Memory B cell (primary cell): ENCODE measurements at regions not wholly inside any gene's neighbourhood (a gene's known extent, or its start where the extent isn't known, plus 50 kb on each side); places are given as distances from the start of the nearest gene placed in this dataset.
"Not testable (repeated sequence)": the region's sequence is repeated elsewhere in the genome, so short reads cannot be mapped to it uniquely, and the experiment has no call there.

Source experiments
- ATAC-seq: fragments of 150-1000 bp; cut with Tn5 transposase; 2 replicates; pipeline ENCODE4 v1.10.0; 2021; ENCODE audit warnings: low read depth, mild to moderate bottlenecking, moderate library complexity
- DNase-seq, 2 donors: peaks; one replicate each; pipeline ENCODE4 v3.0.0; 2022; ENCODE audit warnings: low spot score in 2 of 2
- H3K27ac Mint-ChIP-seq: one replicate; pipeline ENCODE4 v1.8.0; 2022; ENCODE audit warnings: mild to moderate bottlenecking, moderate library complexity, mixed read lengths
- H3K27me3 Mint-ChIP-seq: one replicate; pipeline ENCODE4 v1.8.0; 2022; ENCODE audit warnings: mixed read lengths
- H3K36me3 Mint-ChIP-seq: one replicate; pipeline ENCODE4 v1.8.0; 2022; ENCODE audit warnings: mild to moderate bottlenecking, mixed read lengths
- H3K4me1 Mint-ChIP-seq: one replicate; pipeline ENCODE4 v1.8.0; 2022; ENCODE audit warnings: mixed read lengths
- H3K4me3 Mint-ChIP-seq: one replicate; pipeline ENCODE4 v1.8.0; 2022; ENCODE audit warnings: mild to moderate bottlenecking, moderate library complexity, mixed read lengths
- H3K9me3 Mint-ChIP-seq: one replicate; pipeline ENCODE4 v1.8.0; 2022; ENCODE audit warnings: mixed read lengths

GRCh38 chr12:126983735-126984134 is 1283.2 kb upstream of the TMEM132C start:
- H3K4me3 Mint-ChIP-seq, ATAC-seq, H3K27ac Mint-ChIP-seq, H3K36me3 Mint-ChIP-seq, H3K27me3 Mint-ChIP-seq, H3K4me1 Mint-ChIP-seq, DNase-seq: not testable (repeated sequence)
- peaks cover 11% of the 10 kb centered on the region for H3K9me3 Mint-ChIP-seq

- ATAC-seq, H3K4me3 Mint-ChIP-seq, H3K27ac Mint-ChIP-seq, H3K27me3 Mint-ChIP-seq, DNase-seq, H3K4me1 Mint-ChIP-seq, H3K36me3 Mint-ChIP-seq: not testable (repeated sequence)
- peaks cover 11% of the 10 kb centered on the region for H3K9me3 Mint-ChIP-seq
Observed at GRCh38 chr12:126985663-126986062, 1281.3 kb upstream of the TMEM132C start.

GRCh38 chr12:126989532-126989931 is 1277.4 kb upstream of the TMEM132C start:
- Mint-ChIP-seq H3K27me3 (no peaks in the 10 kb centered on the region), H3K4me3 (no peak overlapping the region), H3K9me3 (peaks cover 7% of the 10 kb centered on the region), H3K36me3 (no peaks in the 10 kb centered on the region), H3K4me1 (no peaks in the 10 kb centered on the region), H3K27ac (no peak overlapping the region)
- ATAC-seq (no peak), DNase-seq (no peak)

GRCh38 chr12:126993898-126994297 is 1273.1 kb upstream of the TMEM132C start:
- no peak for DNase-seq
- Mint-ChIP-seq H3K27me3 (no peaks in the 10 kb centered on the region), H3K4me1 (no peaks in the 10 kb centered on the region), H3K4me3 (no peak overlapping the region), H3K27ac (no peak overlapping the region), H3K9me3 (peaks cover 3% of the 10 kb centered on the region), H3K36me3 (no peaks in the 10 kb centered on the region)
- no peak for ATAC-seq

GRCh38 chr12:126994599-126994998 is 1272.4 kb upstream of the TMEM132C start:
- DNase-seq (no peak), ATAC-seq (no peak)
- Mint-ChIP-seq H3K4me3 (no peak overlapping the region), H3K27ac (no peak overlapping the region), H3K4me1 (no peaks in the 10 kb centered on the region), H3K9me3 (peaks cover 3% of the 10 kb centered on the region), H3K36me3 (no peaks in the 10 kb centered on the region), H3K27me3 (no peaks in the 10 kb centered on the region)

- no peaks in the 10 kb centered on the region for H3K36me3 Mint-ChIP-seq
- no peak overlapping the region for H3K27ac Mint-ChIP-seq
- H3K4me1 Mint-ChIP-seq, result no peaks in the 10 kb centered on the region
- no peaks in the 10 kb centered on the region for H3K27me3 Mint-ChIP-seq
- DNase-seq, result no peak
- no peak for ATAC-seq
- H3K9me3 Mint-ChIP-seq, result no peaks in the 10 kb centered on the region
- no peak overlapping the region for H3K4me3 Mint-ChIP-seq
Observed at GRCh38 chr12:126998031-126998430, 1268.9 kb upstream of the TMEM132C start.

- ATAC-seq (no peak), DNase-seq (no peak)
- no peaks in the 10 kb centered on the region for H3K27me3 Mint-ChIP-seq
- no peaks in the 10 kb centered on the region for H3K9me3 Mint-ChIP-seq
- no peak overlapping the region for H3K4me3 Mint-ChIP-seq
- H3K4me1 Mint-ChIP-seq, result no peaks in the 10 kb centered on the region
- no peaks in the 10 kb centered on the region for H3K36me3 Mint-ChIP-seq
- H3K27ac Mint-ChIP-seq, result no peak overlapping the region
Observed at GRCh38 chr12:126998747-126999285, 1268.2 kb upstream of the TMEM132C start.

GRCh38 chr12:126999352-126999751 is 1267.6 kb upstream of the TMEM132C start:
- no peak for ATAC-seq
- Mint-ChIP-seq H3K27ac (no peak overlapping the region), H3K36me3 (no peaks in the 10 kb centered on the region), H3K4me1 (no peaks in the 10 kb centered on the region), H3K4me3 (no peak overlapping the region), H3K27me3 (no peaks in the 10 kb centered on the region), H3K9me3 (no peaks in the 10 kb centered on the region)
- no peak for DNase-seq

- peaks cover 1% of the 10 kb centered on the region for H3K9me3 Mint-ChIP-seq
- no peaks in the 10 kb centered on the region for H3K4me1 Mint-ChIP-seq
- peaks cover 2% of the 10 kb centered on the region for H3K27me3 Mint-ChIP-seq
- no peak overlapping the region for H3K4me3 Mint-ChIP-seq
- no peak for DNase-seq
- no peaks in the 10 kb centered on the region for H3K36me3 Mint-ChIP-seq
- no peak overlapping the region for H3K27ac Mint-ChIP-seq
- ATAC-seq, result no peak
Observed at GRCh38 chr12:127005406-127005805, 1261.6 kb upstream of the TMEM132C start.

- DNase-seq, result no peak
- H3K9me3 Mint-ChIP-seq, result peaks cover 1% of the 10 kb centered on the region
- no peaks in the 10 kb centered on the region for H3K36me3 Mint-ChIP-seq
- no peak for ATAC-seq
- H3K4me3 Mint-ChIP-seq, result no peak overlapping the region
- H3K4me1 Mint-ChIP-seq, result no peaks in the 10 kb centered on the region
- no peak overlapping the region for H3K27ac Mint-ChIP-seq
- H3K27me3 Mint-ChIP-seq, result peaks cover 2% of the 10 kb centered on the region
Observed at GRCh38 chr12:127006972-127007371, 1260.0 kb upstream of the TMEM132C start.

GRCh38 chr12:127008755-127009403 is 1258.1 kb upstream of the TMEM132C start:
- Mint-ChIP-seq H3K36me3 (no peaks in the 10 kb centered on the region), H3K4me1 (no peaks in the 10 kb centered on the region), H3K27me3 (peaks cover 2% of the 10 kb centered on the region), H3K27ac (no peak overlapping the region), H3K9me3 (peaks cover 3% of the 10 kb centered on the region), H3K4me3 (no peak overlapping the region)
- no peak for ATAC-seq
- DNase-seq, result no peak

GRCh38 chr12:127012109-127012508 is 1254.9 kb upstream of the TMEM132C start:
- Mint-ChIP-seq H3K4me1 (no peaks in the 10 kb centered on the region), H3K9me3 (peaks cover 2% of the 10 kb centered on the region), H3K27ac (no peak overlapping the region), H3K27me3 (no peaks in the 10 kb centered on the region), H3K4me3 (no peak overlapping the region), H3K36me3 (no peaks in the 10 kb centered on the region)
- ATAC-seq (no peak), DNase-seq (no peak)

- ATAC-seq, result no peak
- no peaks in the 10 kb centered on the region for H3K4me1 Mint-ChIP-seq
- H3K36me3 Mint-ChIP-seq, result no peaks in the 10 kb centered on the region
- no peak for DNase-seq
- no peak overlapping the region for H3K4me3 Mint-ChIP-seq
- H3K9me3 Mint-ChIP-seq, result peaks cover 2% of the 10 kb centered on the region
- H3K27ac Mint-ChIP-seq, result no peak overlapping the region
- H3K27me3 Mint-ChIP-seq, result no peaks in the 10 kb centered on the region
Observed at GRCh38 chr12:127013197-127013596, 1253.8 kb upstream of the TMEM132C start.

- H3K4me1 Mint-ChIP-seq, result no peaks in the 10 kb centered on the region
- peaks cover 3% of the 10 kb centered on the region for H3K9me3 Mint-ChIP-seq
- H3K4me3 Mint-ChIP-seq, result no peak overlapping the region
- DNase-seq (no peak), ATAC-seq (no peak)
- H3K27ac Mint-ChIP-seq, result no peak overlapping the region
- no peaks in the 10 kb centered on the region for H3K27me3 Mint-ChIP-seq
- H3K36me3 Mint-ChIP-seq, result no peaks in the 10 kb centered on the region
Observed at GRCh38 chr12:127014079-127014478, 1252.9 kb upstream of the TMEM132C start.

GRCh38 chr12:127024791-127025190 is 1242.2 kb upstream of the TMEM132C start:
- no peaks in the 10 kb centered on the region for H3K4me1 Mint-ChIP-seq
- no peak for DNase-seq

More at GRCh38 chr12:127024791-127025190, 1242.2 kb upstream of the TMEM132C start:
- no peak for ATAC-seq
- no peak overlapping the region for H3K27ac Mint-ChIP-seq
- no peak overlapping the region for H3K4me3 Mint-ChIP-seq
- peaks cover 1% of the 10 kb centered on the region for H3K27me3 Mint-ChIP-seq
- no peaks in the 10 kb centered on the region for H3K36me3 Mint-ChIP-seq
- peaks cover 1% of the 10 kb centered on the region for H3K9me3 Mint-ChIP-seq
